HuH-7 (cell line): ENCODE measurements at regions not wholly inside any gene's neighbourhood (a gene's known extent, or its start where the extent isn't known, plus 50 kb on each side); places are given as distances from the start of the nearest gene placed in this dataset.
"Not testable (repeated sequence)": the region's sequence is repeated elsewhere in the genome, so short reads cannot be mapped to it uniquely, and the experiment has no call there.

Source experiments
- DNase-seq: peaks from one replicate; pipeline ENCODE4 v3.0.0; 2011; ENCODE audit warnings: low spot score

DNA sequence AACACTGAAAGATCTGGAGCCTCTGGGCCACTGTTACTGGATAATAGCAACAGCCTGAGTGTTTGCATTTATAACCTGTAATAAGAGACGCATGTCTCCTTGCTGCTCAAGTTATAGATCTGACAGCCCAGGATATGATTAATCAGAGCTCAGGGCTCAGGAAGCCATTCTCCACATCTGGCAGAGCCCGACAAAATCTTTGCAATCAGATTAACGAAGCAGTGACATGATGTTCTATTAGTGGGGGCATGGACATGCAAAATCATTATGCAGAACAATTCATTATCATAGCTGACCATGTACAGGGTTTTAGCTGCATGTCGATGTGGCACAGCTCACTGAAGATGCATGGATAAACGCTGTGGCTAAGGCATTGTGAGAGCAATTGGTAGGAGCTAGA, 730.3 kb downstream of the ZNF385D start:
- no peak for DNase-seq

DNA sequence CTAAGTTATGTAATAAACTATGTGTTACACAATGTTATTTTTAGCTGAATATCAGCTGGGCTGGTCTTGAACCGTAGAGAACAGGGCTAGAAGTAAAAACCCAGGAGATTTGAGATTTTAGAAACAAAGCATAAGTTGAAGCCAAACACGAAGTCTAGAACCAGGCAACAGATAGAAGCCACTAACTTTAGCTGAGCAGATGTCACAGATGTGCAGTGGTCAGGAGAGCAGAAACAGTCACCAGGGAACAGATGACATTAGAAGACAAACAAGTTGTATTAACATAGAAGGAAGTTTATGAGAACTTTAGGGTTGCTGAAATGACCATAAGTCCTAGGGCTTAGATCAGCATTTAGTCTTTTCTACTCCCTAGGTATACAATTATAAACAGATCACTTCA, 731.0 kb downstream of the ZNF385D start:
- no peak for DNase-seq

DNA sequence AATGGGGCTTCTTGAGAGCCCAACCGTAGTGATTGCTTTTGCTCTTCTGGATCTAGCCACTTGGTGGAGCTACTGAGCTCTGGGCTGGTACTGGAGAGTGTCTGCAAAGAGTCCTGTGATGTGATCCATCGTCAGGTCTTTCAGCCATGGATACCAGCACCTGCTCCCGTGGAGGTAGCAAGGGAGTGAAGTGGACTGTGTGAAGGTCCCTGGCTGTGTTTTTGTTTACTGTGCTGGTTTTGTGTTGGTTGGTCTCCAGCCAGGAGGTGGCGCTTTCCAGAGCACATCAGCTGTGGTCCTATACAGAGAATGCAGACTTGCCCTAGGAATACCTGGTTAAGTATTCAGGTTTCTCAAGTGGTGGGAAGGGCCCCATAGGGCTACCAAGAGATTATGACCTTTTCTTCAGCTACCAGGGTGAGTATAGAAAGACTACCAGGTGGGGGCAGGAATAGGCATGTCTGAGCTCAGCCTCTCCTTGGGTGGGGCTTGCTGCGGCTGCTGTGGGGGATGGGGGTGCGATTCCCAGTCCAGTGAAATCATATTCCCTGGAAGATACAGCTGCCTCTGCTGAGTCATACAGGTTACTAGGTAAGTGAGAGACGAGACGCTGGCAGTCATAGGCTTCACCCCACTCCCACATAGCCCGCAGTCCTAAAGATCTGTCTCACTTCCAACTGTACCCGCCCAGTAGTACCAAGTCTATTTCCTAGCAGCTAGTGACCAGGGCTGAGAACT, 733.7 kb downstream of the ZNF385D start:
- DNase-seq = no peak

DNA sequence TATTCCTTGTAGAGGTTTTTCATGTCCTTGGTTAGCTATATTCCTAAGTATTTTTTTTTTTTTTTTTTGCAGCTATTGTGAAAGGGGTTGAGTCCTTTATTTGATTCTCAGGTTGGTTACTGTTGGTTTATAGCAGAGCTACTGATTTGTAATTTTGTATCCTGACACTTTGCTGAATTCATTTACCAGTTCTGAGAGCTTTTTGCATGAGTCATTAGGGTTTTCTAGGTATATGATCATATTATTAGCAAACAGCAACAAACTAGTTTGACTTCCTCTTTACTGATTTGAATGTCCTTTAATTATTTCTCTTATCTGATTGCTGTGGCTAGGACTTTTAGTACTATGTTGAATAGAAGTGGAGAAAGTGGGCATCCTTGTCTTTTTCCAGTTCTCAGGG, 737.4 kb downstream of the ZNF385D start:
- no peak for DNase-seq

DNA sequence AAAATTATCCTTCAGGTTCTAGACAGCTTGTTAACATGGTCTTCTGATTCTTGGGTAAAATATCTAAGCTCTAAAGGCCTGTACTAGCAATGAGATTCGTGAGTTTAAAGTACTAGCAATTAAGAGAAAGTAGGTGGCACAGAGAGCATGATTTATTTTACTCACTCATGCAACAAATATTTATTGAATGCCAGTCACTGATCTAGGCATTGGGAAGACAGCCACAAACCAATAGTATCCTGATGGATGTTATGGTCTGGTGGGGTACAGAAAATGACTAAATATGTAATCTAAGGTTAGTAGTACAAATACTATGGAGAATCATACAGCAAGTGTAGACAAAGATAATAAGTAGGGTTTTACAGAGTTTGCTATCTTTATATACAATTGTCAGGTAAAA, 751.3 kb downstream of the ZNF385D start:
- DNase-seq = no peak

DNA sequence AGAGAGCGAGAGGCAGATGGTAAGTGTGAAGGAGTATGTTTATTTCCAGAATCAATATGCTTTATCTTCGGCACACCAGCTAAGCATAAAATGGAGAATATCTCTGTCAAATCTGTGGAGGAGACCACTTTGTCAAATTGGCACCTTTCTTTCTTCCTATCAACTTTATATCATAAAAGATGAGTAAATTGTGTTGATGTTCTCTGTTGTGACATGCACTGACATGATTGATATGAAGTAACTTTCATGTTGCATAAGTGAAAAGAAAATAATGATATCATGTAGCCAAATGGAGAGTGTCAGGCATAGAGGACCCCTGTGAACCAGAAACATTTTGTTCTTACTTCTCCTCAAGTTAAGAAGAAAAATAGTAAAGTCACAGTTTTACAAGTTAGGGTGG, 753.8 kb downstream of the ZNF385D start:
- DNase-seq = no peak

DNA sequence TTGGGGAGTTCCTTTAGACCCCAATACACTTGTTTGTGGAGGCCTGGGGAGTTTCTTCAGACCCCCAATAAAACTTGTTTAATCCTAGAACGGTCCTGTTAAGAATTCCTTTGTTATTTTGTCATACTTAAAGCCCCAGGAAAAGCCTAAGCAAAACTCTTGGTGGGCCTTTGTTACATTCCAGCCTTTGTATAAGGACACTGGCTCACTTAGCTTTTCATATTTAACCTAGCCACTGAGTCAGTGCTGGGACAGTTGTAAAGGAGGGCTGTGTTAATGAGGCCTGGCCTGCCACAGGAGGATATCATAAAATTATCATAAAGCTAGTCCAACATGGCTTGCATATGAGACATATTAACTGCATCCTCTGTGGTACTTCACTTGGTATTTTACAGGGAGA, 760.1 kb downstream of the ZNF385D start:
- no peak for DNase-seq

DNA sequence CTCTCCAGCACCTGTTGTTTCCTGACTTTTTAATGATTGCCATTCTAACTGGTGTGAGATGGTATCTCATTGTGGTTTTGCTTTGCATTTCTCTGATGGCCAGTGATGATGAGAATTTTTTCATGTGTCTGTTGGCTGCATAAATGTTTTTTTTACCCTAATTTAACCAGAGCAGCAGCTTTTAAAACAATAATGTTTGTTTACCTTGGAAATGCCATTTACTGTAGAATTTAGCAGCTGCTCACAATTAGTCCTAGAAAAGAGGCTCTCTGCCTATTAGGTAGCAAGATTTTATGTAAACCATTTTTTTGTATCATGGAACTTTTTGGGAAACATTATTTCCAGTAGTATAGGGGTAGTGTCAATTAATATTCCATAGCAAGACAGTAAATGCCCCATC, 761.4 kb downstream of the ZNF385D start:
- DNase-seq = not testable (repeated sequence)

DNA sequence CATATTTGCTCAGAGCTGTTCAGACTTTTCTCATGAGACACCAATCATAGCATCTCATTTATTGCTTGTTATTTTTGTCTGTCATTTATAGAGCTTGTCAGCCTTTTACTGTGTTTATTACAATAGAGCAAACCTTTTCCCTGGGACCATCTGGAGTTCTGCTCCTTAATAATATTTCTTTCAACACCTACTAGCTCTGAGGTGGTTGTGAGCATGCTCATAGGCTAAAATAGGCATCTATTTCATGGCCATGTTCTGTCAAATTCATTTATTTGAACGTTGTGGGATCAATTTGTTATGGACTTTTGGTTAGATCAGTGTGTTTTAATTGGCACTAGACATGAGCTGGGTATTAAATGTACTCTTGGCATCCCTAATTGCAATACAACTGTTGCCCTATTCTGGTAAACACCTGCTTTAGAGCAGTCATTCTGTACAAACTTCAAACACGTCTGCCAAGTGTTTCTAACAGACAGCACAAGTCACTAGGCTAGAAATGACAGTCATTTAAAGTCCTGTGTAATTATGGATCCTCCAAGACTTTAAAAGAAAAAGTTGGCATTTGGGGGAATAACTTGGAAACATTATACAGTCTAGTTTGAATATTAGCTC, 766.3 kb downstream of the ZNF385D start:
- no peak for DNase-seq

DNA sequence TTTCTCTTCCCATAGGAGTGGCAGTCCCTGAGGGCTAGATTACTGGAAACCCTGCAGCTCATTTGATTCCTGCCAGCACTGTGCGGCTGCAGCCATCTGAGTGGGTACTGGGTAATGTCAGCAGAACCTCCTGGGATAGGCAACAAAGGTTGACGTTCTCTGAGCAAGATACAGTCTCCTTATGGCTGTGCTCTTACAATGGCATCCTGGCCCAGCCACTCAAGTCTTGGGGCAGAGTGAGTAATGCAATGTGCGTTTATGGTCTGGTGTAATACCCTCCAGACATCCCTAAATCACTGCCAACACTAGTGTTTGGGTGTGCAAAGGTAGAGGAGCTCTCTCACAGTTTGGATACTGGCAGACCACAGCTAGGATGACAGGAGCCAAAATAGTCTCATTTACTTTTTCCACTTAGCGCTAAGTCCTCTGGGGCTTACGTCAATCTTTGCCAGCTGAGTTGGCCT, 775.8 kb downstream of the ZNF385D start:
- no peak for DNase-seq

DNA sequence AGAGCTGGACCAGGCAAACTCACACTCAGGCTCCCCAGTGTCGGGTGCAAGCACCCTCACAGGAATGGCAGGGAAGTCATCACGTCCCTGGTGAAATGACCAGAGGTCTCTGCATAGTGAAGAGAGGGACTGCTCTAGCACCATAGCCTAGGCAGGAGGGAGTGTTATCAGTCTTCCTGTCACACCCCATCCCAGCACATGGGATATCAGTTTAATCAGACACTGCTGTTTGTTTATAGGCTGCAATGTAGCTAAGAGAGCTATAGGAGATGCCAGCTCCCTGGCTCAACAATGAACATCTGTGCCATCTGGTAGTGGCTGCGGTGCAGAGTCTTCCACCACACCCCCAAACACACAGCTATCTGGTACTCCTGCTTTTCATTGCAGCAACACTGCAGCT, 776.6 kb downstream of the ZNF385D start:
- no peak for DNase-seq

DNA sequence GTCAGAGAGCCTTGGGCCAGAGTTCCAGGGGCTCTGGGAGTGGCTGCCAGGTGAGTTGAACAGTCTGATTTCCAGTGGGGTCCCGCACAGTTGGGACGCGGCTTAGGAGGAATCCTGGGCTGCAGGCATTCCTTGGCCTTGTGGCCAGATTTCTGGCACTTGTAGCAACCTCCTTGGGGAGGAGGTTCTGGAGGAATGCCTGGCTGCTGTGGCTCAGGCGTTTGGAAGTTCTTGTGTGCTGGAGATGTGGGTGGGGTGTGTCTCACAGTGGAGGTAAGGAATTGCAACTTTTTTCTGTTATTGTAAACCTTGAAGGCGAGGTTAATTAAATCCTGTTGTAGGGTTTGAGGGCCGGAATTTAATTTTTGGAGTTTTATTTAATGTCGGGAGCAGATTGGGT, 780.2 kb downstream of the ZNF385D start:
- not testable (repeated sequence) for DNase-seq

DNA sequence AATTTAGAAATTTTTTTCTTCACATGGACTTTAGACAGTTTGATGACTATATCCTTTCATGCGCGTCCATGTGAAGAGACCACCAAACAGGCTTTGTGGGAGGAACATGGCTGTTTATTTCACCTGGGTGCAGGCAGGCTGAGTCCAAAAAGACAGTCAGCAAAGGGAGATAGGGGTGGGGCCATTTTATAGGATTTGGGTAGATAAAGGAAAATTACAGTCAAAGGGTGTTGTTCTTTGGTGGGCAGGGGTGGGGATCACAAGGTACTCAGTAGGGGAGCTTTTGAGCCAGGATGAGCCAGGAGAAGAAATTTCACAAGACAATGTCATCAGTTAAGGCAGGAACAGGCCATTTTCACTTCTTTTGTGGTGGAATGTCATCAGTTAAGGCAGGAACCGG, 781.5 kb upstream of the SGO1 start:
- not testable (repeated sequence) for DNase-seq

DNA sequence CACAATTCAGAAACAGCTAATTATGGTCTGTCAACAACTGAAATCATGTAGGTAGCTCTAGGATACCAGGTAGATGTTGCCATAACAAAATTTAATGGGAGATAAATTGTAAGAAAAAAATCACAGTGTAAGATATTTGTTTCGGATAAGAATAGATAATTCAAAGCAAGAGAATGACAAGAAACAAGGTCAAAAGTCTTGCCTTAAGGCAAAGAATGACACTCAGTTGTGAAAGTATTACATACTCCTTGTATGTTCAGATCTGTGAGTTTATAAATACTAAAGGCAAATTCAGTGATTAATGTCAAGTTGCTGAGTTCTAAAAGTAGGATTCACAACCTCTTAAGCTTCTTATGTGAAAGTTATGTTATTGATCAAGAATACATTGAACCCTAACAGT, 772.2 kb upstream of the SGO1 start:
- no peak for DNase-seq

DNA sequence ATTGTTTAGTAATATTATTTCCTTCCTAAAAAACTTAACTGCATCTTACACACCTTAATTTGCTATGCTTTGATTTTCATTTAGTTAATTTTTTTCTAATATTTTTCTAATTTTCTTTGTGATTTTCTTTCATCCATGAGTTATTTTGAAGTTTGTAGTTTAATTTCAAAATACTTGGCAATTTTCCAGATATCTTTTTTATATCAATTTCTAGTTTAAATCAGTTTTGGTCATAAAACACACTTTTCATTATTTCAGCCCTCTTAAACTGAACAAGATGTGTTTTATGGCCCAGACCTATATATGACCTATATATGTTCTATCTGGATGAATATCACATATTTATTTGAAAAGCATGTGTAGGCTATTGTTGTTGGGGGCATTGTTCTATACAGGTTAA, 759.9 kb upstream of the SGO1 start:
- DNase-seq = no peak

DNA sequence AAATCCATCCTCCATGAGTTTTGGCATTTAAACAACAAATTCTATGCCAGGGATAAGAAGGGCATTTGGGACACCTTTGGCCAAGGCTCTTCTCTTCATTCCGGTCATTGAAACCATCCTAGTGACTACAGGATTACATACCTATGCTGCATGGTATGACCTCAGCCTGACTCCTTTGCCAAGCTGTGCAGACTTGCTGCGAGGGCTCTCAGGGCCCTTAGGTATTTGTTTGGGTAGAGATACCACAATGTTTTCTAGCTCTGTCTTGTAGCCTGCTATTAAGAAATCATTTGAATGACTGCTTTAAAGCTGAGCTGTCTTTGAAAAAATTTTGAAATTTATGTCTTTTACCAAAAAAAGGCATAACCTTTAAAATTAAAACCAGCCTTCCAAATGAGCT, 749.8 kb upstream of the SGO1 start:
- no peak for DNase-seq

DNA sequence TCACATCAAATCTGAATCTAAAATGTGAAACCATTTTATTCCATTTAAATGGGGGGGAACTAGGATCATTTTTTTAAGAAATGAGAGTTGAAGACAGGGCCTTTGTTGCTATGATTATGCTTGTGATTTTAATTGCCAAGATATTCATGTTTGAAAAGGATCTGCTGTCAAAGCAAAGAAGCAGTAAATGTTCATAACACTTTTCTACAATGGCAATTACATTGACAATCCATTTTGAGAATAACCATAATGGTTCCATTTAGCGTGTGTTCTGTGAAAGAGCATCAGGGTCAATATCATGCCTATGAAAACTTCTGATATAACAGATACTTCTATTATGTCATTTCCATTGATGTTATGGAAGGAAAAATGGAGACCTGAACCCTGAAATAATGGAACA, 745.8 kb upstream of the SGO1 start:
- DNase-seq = no peak

DNA sequence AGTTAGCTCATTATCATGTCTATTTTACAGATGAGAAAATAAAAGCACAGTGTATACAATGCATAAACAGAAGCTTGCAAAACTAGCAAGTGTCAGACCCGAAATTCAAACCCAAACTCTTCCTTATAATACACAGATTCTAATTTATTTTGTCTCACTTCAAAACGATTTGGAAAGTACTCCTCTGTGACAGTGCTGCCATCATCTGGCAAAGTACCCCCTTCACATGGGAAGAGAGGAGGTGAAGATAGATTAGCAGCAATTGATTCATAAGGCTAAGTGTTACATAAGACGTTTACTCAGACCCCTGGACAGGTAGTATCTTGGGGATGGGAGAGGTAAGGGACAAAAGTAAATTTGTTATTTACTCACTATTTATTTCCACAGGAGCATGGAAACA, 744.0 kb upstream of the SGO1 start:
- DNase-seq = peak; percentile 40

DNA sequence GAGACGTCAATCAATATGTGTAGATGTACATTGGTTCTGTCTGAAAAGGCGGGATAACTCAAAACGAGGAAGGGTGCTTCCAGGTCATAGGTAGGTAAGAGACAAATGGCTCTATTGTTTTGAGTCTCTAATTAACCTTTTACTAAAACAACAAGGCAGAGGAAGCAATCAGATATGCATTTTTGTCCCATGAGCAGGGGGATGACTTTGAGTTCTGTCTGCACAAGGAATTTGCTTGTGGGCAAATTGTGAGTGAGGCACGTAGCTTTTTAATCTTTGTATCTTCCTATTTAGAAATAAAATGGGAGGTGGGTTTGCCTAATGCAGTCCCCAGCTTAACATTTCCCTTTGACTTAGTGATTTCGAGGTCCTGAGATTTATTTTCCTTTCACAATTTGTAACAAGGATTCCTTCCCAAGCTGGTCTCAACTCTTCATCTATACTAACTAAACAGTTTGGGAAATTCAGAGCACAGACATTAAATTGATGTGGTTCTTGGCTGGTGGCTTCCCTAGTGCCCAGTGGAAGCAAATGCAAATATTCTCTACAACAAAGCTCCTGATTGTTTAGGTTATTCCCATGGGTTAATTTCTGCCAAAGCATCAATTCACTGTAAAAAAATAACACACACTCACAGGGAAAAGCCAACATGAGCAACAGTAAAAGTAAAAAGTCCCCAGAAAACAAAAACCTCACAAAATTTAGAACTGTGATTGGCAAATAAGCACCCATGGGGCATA, 738.8 kb upstream of the SGO1 start:
- DNase-seq = no peak

DNA sequence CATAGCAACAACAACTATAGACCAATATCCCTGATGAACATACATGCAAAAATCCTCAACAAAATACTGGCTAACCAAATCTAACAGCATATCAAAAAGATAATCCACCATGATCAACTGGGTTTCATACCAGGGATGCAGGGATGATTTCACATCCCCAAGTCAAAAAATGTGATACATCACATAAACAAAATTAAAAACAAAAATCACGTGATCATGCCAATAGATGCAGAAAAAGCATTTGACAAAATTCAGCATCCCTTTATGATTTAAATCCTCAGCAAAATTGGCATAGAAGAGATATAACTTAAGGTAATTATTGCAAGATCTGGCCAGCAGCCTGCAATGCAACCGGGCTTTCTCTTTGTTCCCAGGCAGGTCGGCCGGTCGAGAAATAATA, 735.1 kb upstream of the SGO1 start:
- DNase-seq = not testable (repeated sequence)

DNA sequence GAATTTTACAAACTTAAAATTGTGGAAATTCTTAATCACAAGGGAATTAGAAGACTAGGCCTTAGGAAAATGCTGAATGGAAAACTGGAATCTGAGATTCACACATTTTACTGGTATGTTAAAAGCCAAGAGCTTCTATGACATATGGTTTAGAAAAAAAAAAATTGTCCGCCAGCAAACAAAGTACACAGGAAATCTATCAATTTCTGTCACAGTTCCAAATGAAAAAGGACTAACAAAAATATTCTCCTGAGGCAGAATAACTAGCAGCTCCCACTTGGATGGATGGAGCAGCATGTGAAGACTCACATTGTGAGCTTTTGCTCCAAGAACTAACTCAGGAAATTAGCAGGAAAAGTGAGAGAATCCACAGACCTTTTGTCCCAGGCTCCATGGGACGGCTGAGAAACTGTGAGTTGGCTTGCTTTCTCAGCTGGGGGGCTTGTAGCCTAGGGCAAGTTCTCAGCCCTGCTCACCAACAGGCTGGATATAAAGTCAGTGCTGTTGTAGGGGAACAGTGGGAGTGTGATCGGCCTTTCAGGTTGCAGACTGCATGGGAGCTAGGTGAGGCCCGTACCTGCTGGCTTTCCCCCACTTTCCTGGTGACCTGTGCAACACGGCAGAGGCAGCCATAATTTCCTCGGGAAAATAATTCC, 731.1 kb upstream of the SGO1 start:
- DNase-seq = no peak

DNA sequence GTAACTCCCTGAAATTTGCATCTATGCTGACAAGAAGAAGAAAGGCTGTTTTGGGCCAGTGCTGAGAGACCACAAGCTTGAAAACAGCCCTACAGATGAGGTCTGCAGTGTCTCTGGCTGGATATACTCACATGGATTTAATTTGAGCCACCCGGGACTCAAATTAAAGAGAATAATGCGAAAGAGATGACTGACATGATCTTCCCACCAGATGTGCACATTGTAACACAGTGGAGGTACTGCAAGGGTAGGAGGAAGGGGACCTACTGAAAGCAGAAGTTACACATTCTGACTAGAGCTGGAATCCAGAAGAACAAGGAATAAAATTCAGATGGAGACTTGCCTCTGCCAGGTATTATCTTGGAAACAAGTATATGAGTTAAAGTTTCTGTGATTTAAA, 728.3 kb upstream of the SGO1 start:
- DNase-seq = no peak

DNA sequence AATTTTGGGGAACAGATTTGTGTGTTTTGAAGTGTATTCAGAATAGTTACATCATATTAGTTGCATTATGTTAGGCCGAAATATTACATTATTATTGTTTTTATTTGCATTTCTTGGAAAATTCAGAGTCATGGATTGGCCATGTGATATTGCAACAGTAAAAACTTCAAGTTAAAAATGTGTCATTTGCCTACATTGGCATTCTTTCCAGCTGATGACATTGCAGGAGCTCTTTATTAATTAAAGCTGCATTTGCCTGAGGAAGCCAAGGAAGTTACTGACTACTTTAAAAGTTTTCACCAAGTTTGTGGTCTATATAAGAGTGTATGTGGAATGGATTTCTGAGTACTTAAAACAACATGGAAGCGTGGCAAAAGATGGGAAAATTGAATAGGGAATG, 726.4 kb upstream of the SGO1 start:
- DNase-seq = no peak
